ENCODE measurements at regions not wholly inside any gene's neighbourhood (a gene's known extent, or its start where the extent isn't known, plus 50 kb on each side); places are given as distances from the start of the nearest gene placed in this dataset.

GRCh38 chr20:50311308-50312001 lies 120.8 kb downstream of the CEBPB start (continued):
- no peak for TF ChIP-seq RNF219 (CRISPR knock-in tag; IDR thresholded peaks at IDR 0.05)
- no peak for TF ChIP-seq ARID1B (IDR thresholded peaks at IDR 0.05)
- no peak for TF ChIP-seq SMARCA4 (IDR thresholded peaks at IDR 0.05)

GRCh38 chr20:50312002-50312681 lies 121.5 kb downstream of the CEBPB start:
- peaks cover 0 to 4% of the 10 kb centered on the region in 2 experiments; a peak in 1 of 5 replicates for H3K27me3 ChIP-seq (ENCODE audit: control insufficient read depth in 2 of 2, insufficient read depth in 2 of 2, low read length in 2 of 2)
- no peaks in the 10 kb centered on the region for H3K9me3 ChIP-seq (replicated peaks; ENCODE audit: control insufficient read depth, insufficient read depth, low read depth, low read length)
- no peak overlapping the region for H3K9ac ChIP-seq (ENCODE audit: insufficient read depth in 1 of 2, low read depth in 2 of 2, low read length in 2 of 2)
- TF ChIP-seq THRB (CRISPR knock-in tag; conservative IDR thresholded peaks at IDR 0.05): no peak
- 0 out of 4 replicates have a peak, but pooled peaks of 1 of the 2 experiments have one; percentile 2 for TF ChIP-seq KDM1A (IDR thresholded peaks at IDR 0.05)
- 0 out of 2 replicates have a peak, but pooled peaks have one; percentile 56 for TF ChIP-seq BCOR (IDR thresholded peaks at IDR 0.05)
- peak; percentile 49 for TF ChIP-seq ZFP36 (IDR thresholded peaks at IDR 0.05; ENCODE audit: low read depth, low read length, partially characterized antibody)
- no peak for TF ChIP-seq C11orf30 (IDR thresholded peaks at IDR 0.05; ENCODE audit: low read depth)
- TF ChIP-seq RBM25 (IDR thresholded peaks at IDR 0.05; ENCODE audit: low read depth, low read length, severe bottlenecking): peak; percentile 78
- no peak for TF ChIP-seq AFF4 (CRISPR knock-in tag; IDR thresholded peaks at IDR 0.05)
- TF ChIP-seq SMARCA5 (IDR thresholded peaks at IDR 0.05): peak; percentile 90
- H3K36me3 ChIP-seq (ENCODE audit: control insufficient read depth, insufficient read depth, low read length): no peaks in the 10 kb centered on the region
- no peak overlapping the region for H3K27ac ChIP-seq (ENCODE audit: extremely low read depth, low read depth, low read length)
- no peaks in the 10 kb centered on the region for H3K79me2 ChIP-seq (ENCODE audit: control insufficient read depth, insufficient read depth, low read length)
- DNase-seq (ENCODE audit: extremely low read depth in 1 of 4, low spot score in 3 of 4) (no peak), FAIRE-seq (no peak), ATAC-seq (no peak)
- intact Hi-C loops (cut with micrococcal nuclease): no loop called here
- in situ Hi-C loops (cut with MboI): no loop called here
- peak overlapping the region; percentile 4; the same call in 1 of the 2 replicates for H2AFZ ChIP-seq (ENCODE audit: low read depth, low read length)
- no TSS peak for BruUV-seq (replicated peaks)
- H3K4me1 ChIP-seq (replicated peaks in 1 of 2; ENCODE audit: control insufficient read depth in 2 of 2, insufficient read depth in 2 of 2, low read length in 2 of 2): peaks cover 11 to 18% of the 10 kb centered on the region in 2 experiments; a peak in 4 of 5 replicates
- ChIA-PET POLR2A (interaction anchor here (1.1 kb wide), 1 partner anchor 9 kb away, joined by 5 read pairs; no protein-coding TSS in a partner anchor), CTCF (ENCODE audit: low intra/inter-chr PET ratio) (no interaction called here)
- 45% methylated on average over 5 of the region's 5 CpGs for WGBS (ENCODE audit: insufficient coverage, low coverage, missing lambda C conversion rate)
- no peak overlapping the region for H3K4me3 ChIP-seq
- H3K9me1 ChIP-seq (ENCODE audit: control insufficient read depth, insufficient read depth, low read length): no peaks in the 10 kb centered on the region
- no peak overlapping the region for H3K4me2 ChIP-seq (ENCODE audit: insufficient read depth, low read length)
- H4K20me1 ChIP-seq (replicated peaks; ENCODE audit: control insufficient read depth, insufficient read depth, low read length): no peaks in the 10 kb centered on the region

Measured in K562 (cell line).